H9 (cell line): ENCODE measurements at regions not wholly inside any gene's neighbourhood (a gene's known extent, or its start where the extent isn't known, plus 50 kb on each side); places are given as distances from the start of the nearest gene placed in this dataset.

Experiments
- DNase-seq: peaks from one replicate; pipeline ENCODE4 v3.0.0-alpha.2; 2017
- H2AFZ ChIP-seq: one replicate; pipeline ENCODE4 v1.6.1; 2013; ENCODE audit warnings: mild to moderate bottlenecking, low read length, control low read depth, moderate library complexity
- H2AK5ac ChIP-seq: 2 replicates; pipeline ENCODE4 v1.6.1; 2013; ENCODE audit warnings: low read length, control low read depth, mixed read lengths; ENCODE audit not compliant: insufficient read length
- H2BK120ac ChIP-seq: one replicate; pipeline ENCODE4 v1.6.1; 2013; ENCODE audit warnings: low read depth, mild to moderate bottlenecking, low read length, control low read depth, inconsistent platforms; ENCODE audit not compliant: poor library complexity, severe bottlenecking
- H2BK12ac ChIP-seq: 2 replicates; pipeline ENCODE4 v1.6.1; 2013; ENCODE audit warnings: low read length, control low read depth, mixed read lengths, low read depth; ENCODE audit not compliant: insufficient read length
- H2BK15ac ChIP-seq: 2 replicates; pipeline ENCODE4 v1.6.1; 2013; ENCODE audit warnings: low read depth, low read length, control low read depth
- H2BK20ac ChIP-seq: one replicate; pipeline ENCODE4 v1.6.1; 2013; ENCODE audit warnings: low read depth, mild to moderate bottlenecking, low read length, control low read depth, inconsistent platforms; ENCODE audit not compliant: poor library complexity, severe bottlenecking
- H2BK5ac ChIP-seq: 2 replicates; pipeline ENCODE4 v1.6.1; 2013; ENCODE audit warnings: low read length, control low read depth, mixed read lengths; ENCODE audit not compliant: insufficient read length
- H3K14ac ChIP-seq: 2 replicates; pipeline ENCODE4 v1.6.1; 2013; ENCODE audit warnings: low read length, control low read depth; ENCODE audit not compliant: insufficient read depth
- H3K18ac ChIP-seq: 2 replicates; pipeline ENCODE4 v1.6.1; 2013; ENCODE audit warnings: low read depth, mild to moderate bottlenecking, mixed read lengths, low read length, control low read depth; ENCODE audit not compliant: insufficient read length
- H3K23ac ChIP-seq: 2 replicates; pipeline ENCODE4 v1.6.1; 2013; ENCODE audit warnings: low read length, control low read depth, mixed read lengths, low read depth; ENCODE audit not compliant: insufficient read length
- H3K23me2 ChIP-seq: 2 replicates; pipeline ENCODE4 v1.6.1; 2013; ENCODE audit warnings: low read depth, mild to moderate bottlenecking, mixed read lengths, low read length, control low read depth; ENCODE audit not compliant: insufficient read length, poor library complexity, severe bottlenecking
- H3K27ac ChIP-seq: 2 replicates; pipeline ENCODE4 v1.5.1; 2013; ENCODE audit warnings: low read length, control low read depth, mixed read lengths, low read depth; ENCODE audit not compliant: insufficient read length
- H3K27me3 ChIP-seq: 2 replicates; pipeline ENCODE4 v1.6.1; 2013; ENCODE audit warnings: low read length, control low read depth, inconsistent platforms; ENCODE audit not compliant: insufficient read depth
- H3K4ac ChIP-seq: 2 replicates; pipeline ENCODE4 v1.6.1; 2013; ENCODE audit warnings: low read depth, mild to moderate bottlenecking, control low read depth, inconsistent platforms, low read length, moderate library complexity
- H3K4me1 ChIP-seq: 2 replicates; pipeline ENCODE4 v1.6.1; 2013; ENCODE audit warnings: low read length, control low read depth, inconsistent platforms; ENCODE audit not compliant: insufficient read depth
- H3K4me2 ChIP-seq: 2 replicates; pipeline ENCODE4 v1.6.1; 2013; ENCODE audit warnings: low read length, control low read depth, mixed read lengths; ENCODE audit not compliant: insufficient read length, insufficient read depth
- H3K56ac ChIP-seq: 2 replicates; pipeline ENCODE4 v1.6.1; 2013; ENCODE audit warnings: low read depth, mild to moderate bottlenecking, mixed read lengths, low read length, control low read depth; ENCODE audit not compliant: insufficient read length
- H3K79me1 ChIP-seq: 2 replicates; pipeline ENCODE4 v1.6.1; 2013; ENCODE audit warnings: low read depth, mild to moderate bottlenecking, moderate library complexity, low read length, control low read depth, inconsistent platforms; ENCODE audit not compliant: insufficient read depth, poor library complexity, severe bottlenecking
- H3K79me2 ChIP-seq: 2 replicates; pipeline ENCODE4 v1.6.1; 2013; ENCODE audit warnings: low read length, control low read depth, inconsistent platforms; ENCODE audit not compliant: insufficient read depth
- H3K9ac ChIP-seq: 2 replicates; pipeline ENCODE4 v1.6.1; 2013; ENCODE audit warnings: low read length, control low read depth, mixed read lengths; ENCODE audit not compliant: insufficient read length; ENCODE audit errors: extremely low read depth
- H3K9me3 ChIP-seq: one replicate; pipeline ENCODE4 v1.6.1; 2013; ENCODE audit warnings: low read depth, low read length, inconsistent platforms; ENCODE audit not compliant: control insufficient read depth
- H3T11ph ChIP-seq: one replicate; pipeline ENCODE4 v1.6.1; 2013; ENCODE audit warnings: mild to moderate bottlenecking, low read length, control low read depth, inconsistent platforms
- H4K20me1 ChIP-seq: one replicate; pipeline ENCODE4 v1.6.1; 2013; ENCODE audit not compliant: control insufficient read depth, insufficient read length, insufficient read depth
- H4K5ac ChIP-seq: 2 replicates; pipeline ENCODE4 v1.6.1; 2013; ENCODE audit warnings: low read depth, mild to moderate bottlenecking, mixed read lengths, low read length, control low read depth; ENCODE audit not compliant: insufficient read length
- H4K8ac ChIP-seq: replicated peaks from 2 replicates; pipeline ENCODE4 v1.6.1; 2013; ENCODE audit warnings: low read length, control low read depth, mixed read lengths, low read depth; ENCODE audit not compliant: insufficient read length
- H4K91ac ChIP-seq: 2 replicates; pipeline ENCODE4 v1.6.1; 2013; ENCODE audit warnings: low read depth, mild to moderate bottlenecking, moderate library complexity, mixed read lengths, low read length, control low read depth; ENCODE audit not compliant: insufficient read length
- H3K27ac Mint-ChIP-seq, 3 experiments: 2 replicates in 2 of 3; 3 replicates in 1 of 3; pipeline ENCODE4 v1.8.0; 2020 to 2021; ENCODE audit warnings: mixed read lengths in 3 of 3, mild to moderate bottlenecking in 1 of 3, moderate library complexity in 1 of 3
- H3K27me3 Mint-ChIP-seq: 2 replicates; pipeline ENCODE4 v1.8.0; 2021; ENCODE audit warnings: low read depth, mild to moderate bottlenecking, moderate library complexity, mixed read lengths
- H3K36me3 Mint-ChIP-seq, 3 experiments: 2 replicates in 2 of 3; 3 replicates in 1 of 3; pipeline ENCODE4 v1.8.0; 2020 to 2021; ENCODE audit warnings: low read depth in 3 of 3, mixed read lengths in 3 of 3; ENCODE audit not compliant: insufficient read depth in 1 of 3
- H3K4me1 Mint-ChIP-seq, 2 experiments: 2 replicates each; pipeline ENCODE4 v1.8.0; 2020; ENCODE audit warnings: mixed read lengths in 2 of 2
- H3K4me3 Mint-ChIP-seq, 2 experiments: 2 replicates in 1 of 2; 3 replicates in 1 of 2; pipeline ENCODE4 v1.8.0; 2020 to 2021; ENCODE audit warnings: mild to moderate bottlenecking in 2 of 2, mixed read lengths in 2 of 2, moderate library complexity in 1 of 2
- H3K9me3 Mint-ChIP-seq, 2 experiments: 2 replicates in 1 of 2; 3 replicates in 1 of 2; pipeline ENCODE4 v1.8.0; 2020; ENCODE audit warnings: mild to moderate bottlenecking in 2 of 2, mixed read lengths in 2 of 2, moderate library complexity in 1 of 2
- WGBS: extraction: QIAGEN DNeasy Blood & Tissue Kit; methylation state at CpG from one replicate; pipeline ENCODE4 v1.1.7; 2013; ENCODE audit warnings: missing lambda C conversion rate, low lambda C conversion rate, mixed read lengths; ENCODE audit not compliant: insufficient read length; ENCODE audit errors: extremely low coverage; 5-methylcytosine and 5-hydroxymethylcytosine counted together
- TF ChIP-seq, protein P1 (sequence below): fragments of 200-600 bp; sonication (generic); conservative IDR thresholded peaks from 3 replicates; pipeline ENCODE4 v1.8.0; 2021; ENCODE audit warnings: antibody characterized with exemption, mild to moderate bottlenecking

DNA sequence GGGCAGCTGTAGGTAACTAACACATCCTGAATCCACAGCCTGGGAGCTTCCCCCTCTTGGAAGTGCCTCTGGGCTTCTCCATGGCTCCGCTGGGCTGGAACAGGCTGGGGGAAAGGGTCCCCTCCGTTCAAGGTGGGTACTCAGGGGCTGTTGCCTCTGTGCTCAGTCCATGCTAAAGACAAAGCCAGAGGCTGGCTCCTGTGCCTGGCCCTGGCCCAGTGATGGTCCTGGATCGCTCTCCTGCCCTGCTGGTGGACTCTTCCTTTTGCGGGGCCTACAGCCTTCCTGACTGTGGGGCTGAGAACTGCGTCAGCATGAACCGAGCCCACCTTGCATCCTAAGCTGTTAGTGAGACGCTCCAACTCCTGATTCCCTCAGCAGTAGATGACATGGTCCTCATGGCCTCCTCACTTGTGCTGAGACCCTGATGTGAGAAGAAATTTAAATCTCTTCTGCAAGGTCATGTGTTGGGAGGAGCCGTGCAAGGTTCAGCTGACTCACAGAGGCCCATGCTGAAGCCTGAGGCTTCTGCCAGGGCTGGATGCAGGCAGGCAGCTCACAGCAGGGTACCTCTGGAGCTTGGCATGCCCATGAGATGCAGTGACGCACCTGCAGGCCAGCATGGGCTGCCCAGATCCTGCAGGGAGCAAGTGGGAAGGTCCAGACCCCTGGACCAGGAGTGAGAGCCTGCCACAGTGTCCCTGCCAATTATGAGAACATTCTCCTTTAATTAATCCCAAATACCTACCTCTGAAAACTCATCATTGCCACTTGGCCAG, 1285.5 kb downstream of the TBC1D22A start:
- H3K4me1 Mint-ChIP-seq: peaks cover 5 to 6% of the 10 kb centered on the region in 2 experiments
- Histone ChIP-seq H3T11ph (no peak overlapping the region), H3K4me1 (no peaks in the 10 kb centered on the region), H4K8ac (no peak overlapping the region), H3K9me3 (no peaks in the 10 kb centered on the region), H4K91ac (no peak overlapping the region), H3K4me2 (no peak overlapping the region), H3K79me2 (no peaks in the 10 kb centered on the region), H3K18ac (no peak overlapping the region), H4K20me1 (no peaks in the 10 kb centered on the region), H3K23me2 (no peaks in the 10 kb centered on the region), H2BK15ac (no peak overlapping the region), H2BK20ac (no peak overlapping the region), H2AFZ (no peak overlapping the region), H3K27me3 (no peaks in the 10 kb centered on the region), H3K56ac (no peak overlapping the region), H3K23ac (no peak overlapping the region), H3K27ac (no peak overlapping the region), H3K79me1 (no peaks in the 10 kb centered on the region), H2BK12ac (no peak overlapping the region), H4K5ac (no peak overlapping the region), H3K9ac (no peak overlapping the region), H2BK5ac (no peak overlapping the region), H2AK5ac (no peak overlapping the region), H2BK120ac (no peak overlapping the region), H3K14ac (0 out of 2 replicates have a peak overlapping the region, but pooled peaks have one; percentile 52), H3K4ac (no peak overlapping the region)
- TF ChIP-seq, protein P1, sequence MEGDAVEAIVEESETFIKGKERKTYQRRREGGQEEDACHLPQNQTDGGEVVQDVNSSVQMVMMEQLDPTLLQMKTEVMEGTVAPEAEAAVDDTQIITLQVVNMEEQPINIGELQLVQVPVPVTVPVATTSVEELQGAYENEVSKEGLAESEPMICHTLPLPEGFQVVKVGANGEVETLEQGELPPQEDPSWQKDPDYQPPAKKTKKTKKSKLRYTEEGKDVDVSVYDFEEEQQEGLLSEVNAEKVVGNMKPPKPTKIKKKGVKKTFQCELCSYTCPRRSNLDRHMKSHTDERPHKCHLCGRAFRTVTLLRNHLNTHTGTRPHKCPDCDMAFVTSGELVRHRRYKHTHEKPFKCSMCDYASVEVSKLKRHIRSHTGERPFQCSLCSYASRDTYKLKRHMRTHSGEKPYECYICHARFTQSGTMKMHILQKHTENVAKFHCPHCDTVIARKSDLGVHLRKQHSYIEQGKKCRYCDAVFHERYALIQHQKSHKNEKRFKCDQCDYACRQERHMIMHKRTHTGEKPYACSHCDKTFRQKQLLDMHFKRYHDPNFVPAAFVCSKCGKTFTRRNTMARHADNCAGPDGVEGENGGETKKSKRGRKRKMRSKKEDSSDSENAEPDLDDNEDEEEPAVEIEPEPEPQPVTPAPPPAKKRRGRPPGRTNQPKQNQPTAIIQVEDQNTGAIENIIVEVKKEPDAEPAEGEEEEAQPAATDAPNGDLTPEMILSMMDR: no peak
- no CpG with 5 or more reads among the region's 9 CpGs for WGBS
- DNase-seq: no peak
- H3K4me3 Mint-ChIP-seq: no peak overlapping the region
- no peaks in the 10 kb centered on the region; a peak in 1 of 7 replicates for H3K36me3 Mint-ChIP-seq
- no peaks in the 10 kb centered on the region for H3K9me3 Mint-ChIP-seq
- peaks cover 3% of the 10 kb centered on the region; the same call in 1 of the 2 replicates for H3K27me3 Mint-ChIP-seq
- no peak overlapping the region for H3K27ac Mint-ChIP-seq
